Loucy (cell line): ENCODE measurements at regions not wholly inside any gene's neighbourhood (a gene's known extent, or its start where the extent isn't known, plus 50 kb on each side); places are given as distances from the start of the nearest gene placed in this dataset.
"Not testable (repeated sequence)": the region's sequence is repeated elsewhere in the genome, so short reads cannot be mapped to it uniquely, and the experiment has no call there.

ENCODE experiments used
- CTCF ChIP-seq: fragments of 200-600 bp; sonication (generic); conservative IDR thresholded peaks from 2 replicates; pipeline ENCODE4 v1.5.1; 2014; ENCODE audit warnings: mild to moderate bottlenecking, antibody characterized with exemption, low read length
- EZH2phosphoT487 ChIP-seq: fragments of 200-600 bp; IDR thresholded peaks from 2 replicates; pipeline ENCODE4 v1.6.1; 2018; ENCODE audit warnings: antibody characterized with exemption, mild to moderate bottlenecking, moderate library complexity, borderline replicate concordance

GRCh38 chr1:166685891-166686290, 153.4 kb upstream of the POGK start:
- TF ChIP-seq CTCF, EZH2phosphoT487: not testable (repeated sequence)
